ENCODE measurements at regions not wholly inside any gene's neighbourhood (a gene's known extent, or its start where the extent isn't known, plus 50 kb on each side); places are given as distances from the start of the nearest gene placed in this dataset.

DNA sequence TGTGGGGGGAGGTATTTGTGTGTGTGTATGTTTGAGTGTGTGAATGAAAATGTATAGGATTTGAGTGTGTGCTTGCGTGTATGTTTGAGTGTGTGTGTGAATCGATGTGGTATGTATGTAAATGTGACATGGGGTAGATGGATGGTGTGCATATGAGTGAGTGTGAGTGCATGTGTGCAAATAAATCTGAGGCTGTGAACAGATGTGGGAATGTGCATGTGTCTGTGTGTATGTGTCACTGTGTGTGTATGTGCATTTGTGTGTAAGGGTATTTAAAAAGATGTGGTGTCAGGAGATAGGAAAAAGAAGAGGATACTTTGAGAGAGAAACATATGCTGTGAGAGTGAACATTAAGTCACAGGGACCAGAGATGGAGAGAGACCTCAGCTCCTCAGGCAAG is 539.6 kb downstream of the MED13L start:
- no peak for DNase-seq
- 78 to 88% methylated on average over 2 of the region's 2 CpGs for WGBS, 2 donors
- Histone ChIP-seq H3K9me3 (ENCODE audit: control insufficient read depth, low read length) (no peaks in the 10 kb centered on the region), H3K36me3 (ENCODE audit: control insufficient read depth in 1 of 2, insufficient read depth in 2 of 2, low read length in 1 of 2) (no peaks in the 10 kb centered on the region), H3K27ac (ENCODE audit: low read depth in 1 of 2, low read length in 2 of 2) (no peak overlapping the region), H3K4me1 (ENCODE audit: control insufficient read depth in 1 of 2, insufficient read depth in 2 of 2, low read length in 2 of 2) (no peaks in the 10 kb centered on the region), H3K4me3 (ENCODE audit: low read length in 2 of 2) (no peak overlapping the region), H3K27me3 (ENCODE audit: control insufficient read depth in 1 of 2, insufficient read depth in 2 of 2, low read length in 1 of 2) (no peaks in the 10 kb centered on the region)
- no peak for ATAC-seq (ENCODE audit: low FRiP score)
- intact Hi-C loops (cut with DNase I): no loop called here

GRCh38 chr12:115736360-115736759 is 541.1 kb downstream of the MED13L start:
- H3K9me3 ChIP-seq (ENCODE audit: control insufficient read depth, low read length): no peaks in the 10 kb centered on the region
- no peak overlapping the region for H3K4me3 ChIP-seq (ENCODE audit: low read length in 2 of 2)
- no peak for DNase-seq
- H3K27ac ChIP-seq (ENCODE audit: low read depth in 1 of 2, low read length in 2 of 2): no peak overlapping the region
- 97 to 99% methylated on average over 3 of the region's 3 CpGs for WGBS, 2 donors
- no peaks in the 10 kb centered on the region for H3K27me3 ChIP-seq (ENCODE audit: control insufficient read depth in 1 of 2, insufficient read depth in 2 of 2, low read length in 1 of 2)
- no peaks in the 10 kb centered on the region for H3K36me3 ChIP-seq (ENCODE audit: control insufficient read depth in 1 of 2, insufficient read depth in 2 of 2, low read length in 1 of 2)
- ATAC-seq (ENCODE audit: low FRiP score): no peak
- H3K4me1 ChIP-seq (ENCODE audit: control insufficient read depth in 1 of 2, insufficient read depth in 2 of 2, low read length in 2 of 2): no peaks in the 10 kb centered on the region
- intact Hi-C loops (cut with DNase I): no loop called here

GRCh38 chr12:115730975-115731541 is 546.4 kb downstream of the MED13L start:
- no peaks in the 10 kb centered on the region for H3K9me3 ChIP-seq (ENCODE audit: control insufficient read depth, low read length)
- DNase-seq (no peak), ATAC-seq (ENCODE audit: low FRiP score) (no peak)
- 86 to 88% methylated on average over 4 of the region's 4 CpGs for WGBS, 2 donors
- H3K27me3 ChIP-seq (ENCODE audit: control insufficient read depth in 1 of 2, insufficient read depth in 2 of 2, low read length in 1 of 2): peaks cover 0 to 3% of the 10 kb centered on the region in 2 donors
- no peak overlapping the region for H3K4me3 ChIP-seq (ENCODE audit: low read length in 2 of 2)
- H3K4me1 ChIP-seq (ENCODE audit: control insufficient read depth in 1 of 2, insufficient read depth in 2 of 2, low read length in 2 of 2): no peaks in the 10 kb centered on the region
- no peaks in the 10 kb centered on the region for H3K36me3 ChIP-seq (ENCODE audit: control insufficient read depth in 1 of 2, insufficient read depth in 2 of 2, low read length in 1 of 2)
- no peak overlapping the region for H3K27ac ChIP-seq (ENCODE audit: low read depth in 1 of 2, low read length in 2 of 2)
- intact Hi-C loops (cut with DNase I): no loop called here

DNA sequence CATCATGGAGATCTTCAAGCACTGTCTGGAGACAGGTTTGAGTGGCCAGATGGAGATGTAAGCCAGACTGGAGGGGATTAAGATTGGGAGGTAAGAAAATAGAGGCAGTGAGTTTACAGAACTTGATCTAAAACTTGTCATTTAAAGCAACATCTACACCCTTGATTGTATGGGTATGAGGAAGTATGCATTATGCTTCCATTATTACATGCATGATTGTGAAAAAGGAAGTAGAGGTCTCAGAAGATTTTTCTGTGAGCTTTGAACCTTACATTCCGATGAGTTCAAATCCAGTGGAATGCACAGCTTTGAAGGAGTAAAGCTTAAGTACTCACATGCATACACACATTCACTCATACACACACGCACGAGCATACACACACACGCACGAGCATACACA is 550.8 kb downstream of the MED13L start:
- no peaks in the 10 kb centered on the region for H3K4me1 ChIP-seq (ENCODE audit: control insufficient read depth in 1 of 2, insufficient read depth in 2 of 2, low read length in 2 of 2)
- ATAC-seq (ENCODE audit: low FRiP score): no peak
- intact Hi-C loops (cut with DNase I): no loop called here
- no peak overlapping the region for H3K4me3 ChIP-seq (ENCODE audit: low read length in 2 of 2)
- no peak for DNase-seq
- H3K9me3 ChIP-seq (ENCODE audit: control insufficient read depth, low read length): no peaks in the 10 kb centered on the region
- WGBS, 2 donors: 83 to 89% methylated on average over 5 of the region's 5 CpGs
- no peak overlapping the region for H3K27ac ChIP-seq (ENCODE audit: low read depth in 1 of 2, low read length in 2 of 2)
- H3K36me3 ChIP-seq (ENCODE audit: control insufficient read depth in 1 of 2, insufficient read depth in 2 of 2, low read length in 1 of 2): no peaks in the 10 kb centered on the region
- H3K27me3 ChIP-seq (ENCODE audit: control insufficient read depth in 1 of 2, insufficient read depth in 2 of 2, low read length in 1 of 2): peaks cover 0 to 3% of the 10 kb centered on the region in 2 donors

DNA sequence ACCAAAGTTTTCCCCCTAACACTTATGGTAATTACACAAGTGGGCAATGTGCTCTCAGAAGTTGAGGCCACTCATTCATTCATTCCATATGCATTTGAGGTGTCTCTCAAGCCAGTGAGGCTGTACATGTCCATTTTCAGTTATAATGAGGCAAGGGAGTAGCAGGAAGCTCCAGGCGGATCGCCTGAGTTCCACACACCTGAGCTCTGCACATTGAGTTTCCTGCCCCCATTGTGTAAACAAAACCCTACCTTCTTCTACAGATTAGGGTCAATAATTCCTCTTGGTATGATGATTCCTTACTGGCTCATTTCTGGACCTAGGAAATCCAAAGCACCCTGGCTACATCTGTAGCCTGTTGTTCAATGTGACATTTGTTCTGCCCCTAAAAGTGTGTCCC is 555.3 kb downstream of the MED13L start:
- H3K27me3 ChIP-seq (ENCODE audit: control insufficient read depth in 1 of 2, insufficient read depth in 2 of 2, low read length in 1 of 2): no peaks in the 10 kb centered on the region
- intact Hi-C loops (cut with DNase I): no loop called here
- H3K27ac ChIP-seq (ENCODE audit: low read depth in 1 of 2, low read length in 2 of 2): no peak overlapping the region
- DNase-seq (no peak), ATAC-seq (ENCODE audit: low FRiP score) (no peak)
- H3K4me3 ChIP-seq (ENCODE audit: low read length in 2 of 2): no peak overlapping the region
- H3K36me3 ChIP-seq (ENCODE audit: control insufficient read depth in 1 of 2, insufficient read depth in 2 of 2, low read length in 1 of 2): no peaks in the 10 kb centered on the region
- no peaks in the 10 kb centered on the region for H3K9me3 ChIP-seq (ENCODE audit: control insufficient read depth, low read length)
- H3K4me1 ChIP-seq (ENCODE audit: control insufficient read depth in 1 of 2, insufficient read depth in 2 of 2, low read length in 2 of 2): no peaks in the 10 kb centered on the region
- 98 to 100% methylated on average over 2 of the region's 2 CpGs for WGBS, 2 donors

- intact Hi-C loops (cut with DNase I): no loop called here
- 97 to 99% methylated on average over 4 of the region's 4 CpGs for WGBS, 2 donors
Measured at GRCh38 chr12:115716551-115716950, 560.9 kb downstream of the MED13L start.

DNA sequence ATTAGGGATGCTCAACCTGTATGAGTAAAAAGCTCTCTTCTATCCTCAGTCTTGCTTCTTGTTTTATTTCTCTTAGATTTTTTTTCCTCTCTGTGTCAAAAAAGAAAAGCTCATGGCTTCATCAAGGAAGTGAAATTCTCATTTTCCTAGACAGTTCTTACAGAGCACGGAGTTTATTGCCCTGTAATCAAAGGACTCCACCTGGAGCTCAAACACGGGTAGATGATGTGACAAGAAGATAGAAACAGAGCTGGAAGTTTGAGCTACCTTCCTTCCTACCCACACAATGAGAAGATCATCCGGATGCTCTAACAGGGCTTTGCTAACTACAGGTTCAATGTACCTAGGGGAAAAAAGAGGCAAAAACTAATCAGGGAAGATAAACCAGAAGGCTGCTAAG is 564.8 kb downstream of the MED13L start:
- intact Hi-C loops (cut with DNase I): no loop called here
- Histone ChIP-seq H3K4me1 (ENCODE audit: control insufficient read depth in 1 of 2, insufficient read depth in 2 of 2, low read length in 2 of 2) (peaks cover 0 to 6% of the 10 kb centered on the region in 2 donors), H3K9me3 (ENCODE audit: control insufficient read depth, low read length) (no peaks in the 10 kb centered on the region), H3K27ac (ENCODE audit: low read depth in 1 of 2, low read length in 2 of 2) (no peak overlapping the region), H3K36me3 (ENCODE audit: control insufficient read depth in 1 of 2, insufficient read depth in 2 of 2, low read length in 1 of 2) (no peaks in the 10 kb centered on the region), H3K27me3 (ENCODE audit: control insufficient read depth in 1 of 2, insufficient read depth in 2 of 2, low read length in 1 of 2) (no peaks in the 10 kb centered on the region), H3K4me3 (ENCODE audit: low read length in 2 of 2) (no peak overlapping the region)
- DNase-seq (no peak), ATAC-seq (ENCODE audit: low FRiP score) (no peak)
- WGBS, 2 donors: 93 to 94% methylated on average over 3 of the region's 3 CpGs

More at GRCh38 chr12:115716551-115716950, 560.9 kb downstream of the MED13L start:
- Histone ChIP-seq H3K27ac (ENCODE audit: low read depth in 1 of 2, low read length in 2 of 2) (no peak overlapping the region), H3K27me3 (ENCODE audit: control insufficient read depth in 1 of 2, insufficient read depth in 2 of 2, low read length in 1 of 2) (no peaks in the 10 kb centered on the region), H3K4me3 (ENCODE audit: low read length in 2 of 2) (no peak overlapping the region), H3K9me3 (ENCODE audit: control insufficient read depth, low read length) (no peaks in the 10 kb centered on the region), H3K36me3 (ENCODE audit: control insufficient read depth in 1 of 2, insufficient read depth in 2 of 2, low read length in 1 of 2) (no peaks in the 10 kb centered on the region), H3K4me1 (ENCODE audit: control insufficient read depth in 1 of 2, insufficient read depth in 2 of 2, low read length in 2 of 2) (no peaks in the 10 kb centered on the region)
- no peak for DNase-seq
- no peak for ATAC-seq (ENCODE audit: low FRiP score)

DNA sequence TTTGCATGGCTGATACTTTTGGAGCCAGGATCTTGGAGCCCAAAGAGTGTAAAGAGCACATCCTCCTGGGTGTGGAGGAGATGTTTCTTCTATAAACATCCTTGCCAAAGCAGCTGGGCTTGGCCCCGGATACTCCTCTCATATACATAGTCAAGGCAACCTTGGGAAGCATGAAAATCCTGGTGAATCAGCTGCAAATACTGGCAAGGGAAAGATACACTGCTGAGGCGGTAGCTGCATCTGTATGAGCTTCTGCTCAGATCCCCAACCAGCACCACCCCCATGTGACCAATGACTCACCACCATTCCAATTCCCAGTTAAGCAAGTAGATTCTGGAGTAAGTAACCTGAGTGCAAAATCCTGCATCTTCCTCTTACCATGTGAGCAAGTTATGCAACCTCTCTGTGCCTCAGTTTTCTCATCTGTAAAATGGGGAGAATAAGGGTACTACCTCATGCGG is 567.4 kb downstream of the MED13L start:
- no peaks in the 10 kb centered on the region for H3K27me3 ChIP-seq (ENCODE audit: control insufficient read depth in 1 of 2, insufficient read depth in 2 of 2, low read length in 1 of 2)
- 41 to 48% methylated on average over 3 of the region's 3 CpGs for WGBS, 2 donors
- intact Hi-C loops (cut with DNase I): no loop called here
- no peaks in the 10 kb centered on the region for H3K36me3 ChIP-seq (ENCODE audit: control insufficient read depth in 1 of 2, insufficient read depth in 2 of 2, low read length in 1 of 2)
- H3K4me1 ChIP-seq (ENCODE audit: control insufficient read depth in 1 of 2, insufficient read depth in 2 of 2, low read length in 2 of 2): peaks cover 2 to 6% of the 10 kb centered on the region in 2 donors
- H3K9me3 ChIP-seq (ENCODE audit: control insufficient read depth, low read length): peaks cover 1% of the 10 kb centered on the region
- peak overlapping the region in 1 of 2 donors; percentile 25 for H3K27ac ChIP-seq (ENCODE audit: low read depth in 1 of 2, low read length in 2 of 2)
- DNase-seq (peak in 1 of 2 donors; percentile 58), ATAC-seq (ENCODE audit: low FRiP score) (peak; percentile 65)
- no peak overlapping the region for H3K4me3 ChIP-seq (ENCODE audit: low read length in 2 of 2)

GRCh38 chr12:115709540-115710011 is 567.9 kb downstream of the MED13L start:
- Histone ChIP-seq H3K4me1 (ENCODE audit: control insufficient read depth in 1 of 2, insufficient read depth in 2 of 2, low read length in 2 of 2) (peaks cover 2 to 6% of the 10 kb centered on the region in 2 donors), H3K36me3 (ENCODE audit: control insufficient read depth in 1 of 2, insufficient read depth in 2 of 2, low read length in 1 of 2) (no peaks in the 10 kb centered on the region), H3K27ac (ENCODE audit: low read depth in 1 of 2, low read length in 2 of 2) (no peak overlapping the region), H3K9me3 (ENCODE audit: control insufficient read depth, low read length) (peaks cover 1% of the 10 kb centered on the region), H3K27me3 (ENCODE audit: control insufficient read depth in 1 of 2, insufficient read depth in 2 of 2, low read length in 1 of 2) (no peaks in the 10 kb centered on the region), H3K4me3 (ENCODE audit: low read length in 2 of 2) (no peak overlapping the region)
- WGBS, 2 donors: 2 to 3% methylated on average over 10 of the region's 10 CpGs
- ATAC-seq (ENCODE audit: low FRiP score): peak; percentile 90
- intact Hi-C loops (cut with DNase I): loop anchor here in 1 of 2 donors (5.0 kb wide), 1 partner anchor 47 kb away; no protein-coding TSS in a partner anchor
- peak; percentile 88 to 89 for DNase-seq

All from aorta (tissue), 5 donors.